ENCODE measurements at regions not wholly inside any gene's neighbourhood (a gene's known extent, or its start where the extent isn't known, plus 50 kb on each side); places are given as distances from the start of the nearest gene placed in this dataset.

DNA sequence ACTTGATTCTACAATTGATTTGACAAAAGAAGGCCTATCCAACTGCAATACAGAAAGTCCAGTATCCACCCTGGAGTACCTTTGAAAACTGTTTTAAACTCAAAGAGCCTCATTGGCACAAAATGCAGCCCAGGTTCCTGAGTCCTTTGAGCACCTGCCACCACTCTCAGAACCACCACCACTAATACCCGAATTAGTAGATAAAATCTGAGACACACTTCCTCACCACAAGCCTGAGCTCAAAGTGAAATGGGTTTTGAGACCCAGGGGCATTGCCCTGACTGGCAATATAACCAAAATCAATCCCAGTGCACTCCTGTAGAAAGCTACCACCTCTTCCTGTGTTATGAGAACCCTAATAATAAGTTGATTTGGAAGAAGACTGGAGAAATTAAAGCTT is 215.7 kb downstream of the CSNK2A3 start:
- DNase-seq (ENCODE audit: low read depth) = no peak

GRCh38 chr11:11135820-11136476 is 217.1 kb downstream of the CSNK2A3 start:
- DNase-seq (ENCODE audit: low read depth) = no peak

DNA sequence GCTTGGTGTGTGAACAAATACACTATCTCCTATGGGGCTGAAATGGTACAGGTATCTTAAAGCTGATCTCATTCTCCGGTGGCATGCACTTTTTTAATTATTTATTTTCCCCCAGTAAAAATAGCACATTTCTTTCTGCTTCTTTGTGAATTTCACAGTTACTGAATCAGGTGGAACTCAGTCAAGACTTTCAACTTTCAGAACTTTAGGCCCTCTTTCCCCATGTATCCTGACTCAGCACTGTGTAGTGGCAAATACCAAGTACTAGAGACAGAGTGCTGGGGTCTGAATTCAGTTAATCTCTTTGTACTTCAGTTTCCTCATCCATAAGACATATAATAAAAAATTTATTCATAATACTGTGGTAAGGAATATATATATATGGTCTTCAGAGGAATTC is 223.9 kb downstream of the CSNK2A3 start:
- DNase-seq (ENCODE audit: low read depth) = no peak

GRCh38 chr11:11125618-11126017 is 227.4 kb downstream of the CSNK2A3 start:
- DNase-seq (ENCODE audit: low read depth) = no peak

GRCh38 chr11:11122749-11123148 is 230.3 kb downstream of the CSNK2A3 start:
- no peak for DNase-seq (ENCODE audit: low read depth)

DNA sequence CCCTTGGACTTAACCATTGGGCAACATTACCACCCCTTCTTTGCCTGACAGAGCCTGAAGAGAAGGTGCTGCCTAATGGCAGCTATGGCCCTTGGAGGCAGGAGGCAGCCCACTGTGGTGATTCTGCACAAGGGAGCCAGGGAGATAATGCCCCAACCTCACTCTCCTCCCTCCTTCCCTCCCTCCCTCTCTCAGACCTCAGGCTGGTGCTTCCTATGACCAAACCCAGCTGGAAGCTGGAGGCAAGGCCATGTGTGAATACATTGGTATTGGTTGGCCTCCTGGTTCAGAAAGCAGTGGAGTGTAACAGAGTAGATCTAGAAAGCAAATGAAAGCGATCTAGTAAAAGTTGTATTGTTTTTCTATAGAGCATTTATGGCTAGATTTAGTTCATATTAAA is 233.1 kb downstream of the CSNK2A3 start:
- no peak for DNase-seq (ENCODE audit: low read depth)

DNA sequence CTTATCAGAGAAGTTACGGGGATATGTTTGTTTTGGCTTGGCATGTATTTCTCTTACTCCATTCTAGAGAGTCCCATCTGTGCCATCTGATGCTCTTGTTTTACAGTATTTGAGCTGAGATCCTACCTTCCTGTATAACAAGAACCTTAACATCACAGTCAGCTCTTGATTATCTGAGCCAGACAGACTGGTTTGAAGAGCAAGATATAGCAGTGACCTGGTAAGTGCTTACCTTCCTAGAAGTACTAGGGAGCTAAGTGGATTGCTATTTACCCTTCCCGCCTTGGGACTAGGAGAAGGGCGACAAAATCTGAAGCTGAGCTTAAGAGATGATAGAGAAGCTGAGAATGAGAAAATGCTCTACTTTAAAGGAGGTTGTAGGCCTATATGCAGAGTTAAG is 235.3 kb downstream of the CSNK2A3 start:
- DNase-seq (ENCODE audit: low read depth) = no peak

DNA sequence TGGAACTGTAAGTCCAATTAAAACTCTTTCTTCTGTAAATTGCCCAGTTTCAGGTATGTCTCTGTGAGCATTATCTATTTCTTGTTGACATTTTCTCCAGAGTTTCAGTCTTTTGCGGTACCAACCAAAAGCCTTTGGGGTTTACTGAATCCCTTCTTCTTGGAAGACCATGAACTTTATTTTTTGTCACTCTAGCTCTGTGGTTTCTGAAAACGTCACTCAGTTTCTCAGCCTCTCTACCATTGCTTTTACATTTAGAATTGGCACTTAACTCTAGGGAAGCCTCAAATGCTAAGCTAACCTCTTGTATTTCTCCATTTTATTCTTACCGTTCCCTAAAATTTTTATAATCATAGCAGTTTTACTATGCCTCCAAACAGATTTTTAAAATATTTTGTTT is 237.6 kb downstream of the CSNK2A3 start:
- no peak for DNase-seq (ENCODE audit: low read depth)

DNA sequence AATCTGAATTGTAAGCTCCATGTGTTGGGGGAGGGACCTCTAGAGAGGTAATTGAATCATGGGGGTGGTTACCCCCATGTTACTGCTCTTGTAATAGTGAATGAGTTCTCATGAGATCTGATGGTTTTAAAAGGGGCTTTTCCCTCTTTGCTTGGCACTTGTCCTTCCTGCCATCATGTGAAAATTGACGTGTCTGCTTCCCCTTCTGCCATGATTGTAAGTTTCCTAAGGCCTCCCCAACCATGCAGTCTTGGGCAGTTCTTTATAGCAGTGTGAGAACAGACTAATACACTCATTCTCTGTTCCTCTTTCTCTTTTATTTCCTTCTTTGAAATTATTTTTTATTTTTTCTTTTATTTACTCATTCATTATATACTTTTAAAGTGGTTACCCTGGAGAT is 239.4 kb downstream of the CSNK2A3 start:
- DNase-seq (ENCODE audit: low read depth) = no peak

GRCh38 chr11:11108026-11108425 is 245.0 kb downstream of the CSNK2A3 start:
- DNase-seq (ENCODE audit: low read depth) = no peak

DNA sequence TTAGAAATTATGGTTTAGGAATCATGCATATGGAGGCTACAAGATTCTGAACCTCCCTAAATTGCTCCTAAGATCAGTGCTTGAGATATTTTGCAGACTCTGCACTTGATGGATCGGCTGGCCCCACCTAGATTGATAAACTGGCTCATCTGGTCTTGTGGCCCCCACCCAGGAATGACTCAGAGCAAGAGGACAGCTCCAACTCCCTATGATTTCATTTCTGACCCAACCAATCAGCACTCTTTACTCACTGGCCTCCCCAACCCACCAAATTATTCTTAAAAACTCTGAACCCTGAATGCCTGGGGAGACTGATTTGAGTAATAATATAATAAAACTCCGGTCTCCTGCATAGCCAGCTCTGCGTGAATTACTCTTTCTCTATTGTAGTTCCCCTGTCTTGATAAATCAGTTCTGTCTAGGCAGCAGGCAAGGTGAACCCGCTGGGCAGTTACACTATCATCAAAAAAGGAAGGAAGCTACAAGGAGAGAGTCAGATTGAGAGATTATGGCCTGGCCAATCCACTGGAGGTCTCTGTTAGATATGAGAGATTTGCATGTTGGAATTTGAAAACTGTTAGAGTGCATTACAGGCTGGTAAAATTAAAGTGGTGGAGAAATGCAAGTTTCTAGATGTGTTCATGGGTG is 245.8 kb downstream of the CSNK2A3 start:
- DNase-seq (ENCODE audit: low read depth) = no peak

- no peak for DNase-seq (ENCODE audit: low read depth)
Measured at GRCh38 chr11:11105361-11105760, 247.5 kb upstream of the ZBED5 start.

DNA sequence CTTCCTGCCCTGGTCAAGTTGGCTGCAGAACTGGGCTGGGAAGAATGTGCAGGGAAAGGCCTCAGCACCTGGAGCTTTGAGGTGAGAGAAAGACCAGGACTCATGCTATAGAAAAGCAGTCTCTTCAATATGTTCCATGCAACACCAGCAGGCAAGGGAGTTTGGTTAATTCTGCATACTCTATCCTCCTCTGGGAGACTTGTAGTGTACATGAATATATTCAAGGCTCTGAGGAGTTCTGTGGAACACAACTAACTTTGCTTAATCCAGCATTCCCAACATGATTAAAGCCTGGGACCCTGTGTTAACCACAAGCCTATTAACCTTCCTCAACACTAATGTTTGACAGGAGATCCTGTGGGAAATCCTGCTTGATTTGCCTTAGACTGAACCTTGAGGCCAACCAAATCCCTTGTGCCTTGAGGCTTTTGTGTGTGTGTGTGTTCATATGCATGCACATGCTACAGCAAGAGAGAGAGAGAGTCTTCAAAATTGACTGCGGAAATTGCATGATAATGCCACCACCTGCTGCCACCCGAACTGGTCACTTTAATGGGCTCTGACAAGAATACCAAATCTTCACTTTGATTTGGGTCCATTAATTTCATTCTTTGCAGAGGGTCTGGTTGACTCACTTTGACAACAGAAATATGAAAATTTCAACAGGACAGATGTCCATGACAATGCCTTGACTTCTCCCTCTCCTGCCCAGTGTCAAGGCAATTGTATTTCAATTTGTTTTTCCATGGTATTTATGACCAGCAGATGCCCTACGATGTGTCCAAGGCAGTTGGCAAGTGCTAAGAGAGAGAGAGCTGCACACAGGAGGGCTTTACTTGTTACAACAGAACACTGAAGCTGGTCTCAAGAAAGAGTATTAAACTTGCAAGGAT is 238.2 kb upstream of the ZBED5 start:
- DNase-seq (ENCODE audit: low read depth) = no peak

DNA sequence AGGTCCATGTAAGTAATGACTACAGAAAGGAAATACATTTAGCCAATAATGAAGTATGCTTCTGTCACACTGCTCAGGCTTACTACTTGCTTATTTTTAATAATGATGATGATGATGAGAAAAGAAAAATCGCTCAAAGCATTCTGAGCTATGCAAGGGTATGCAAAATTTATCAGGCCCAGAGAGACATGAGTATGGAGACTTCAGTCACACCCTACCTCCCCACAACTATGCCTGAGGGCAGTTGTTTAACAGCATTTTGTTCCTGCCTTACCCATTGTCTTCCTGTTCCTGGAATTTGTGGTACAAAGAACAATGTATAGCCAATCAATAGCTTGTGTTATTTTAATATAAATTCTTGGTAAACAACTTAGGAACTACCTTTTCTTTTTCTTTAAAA is 232.6 kb upstream of the ZBED5 start:
- no peak for DNase-seq (ENCODE audit: low read depth)

DNA sequence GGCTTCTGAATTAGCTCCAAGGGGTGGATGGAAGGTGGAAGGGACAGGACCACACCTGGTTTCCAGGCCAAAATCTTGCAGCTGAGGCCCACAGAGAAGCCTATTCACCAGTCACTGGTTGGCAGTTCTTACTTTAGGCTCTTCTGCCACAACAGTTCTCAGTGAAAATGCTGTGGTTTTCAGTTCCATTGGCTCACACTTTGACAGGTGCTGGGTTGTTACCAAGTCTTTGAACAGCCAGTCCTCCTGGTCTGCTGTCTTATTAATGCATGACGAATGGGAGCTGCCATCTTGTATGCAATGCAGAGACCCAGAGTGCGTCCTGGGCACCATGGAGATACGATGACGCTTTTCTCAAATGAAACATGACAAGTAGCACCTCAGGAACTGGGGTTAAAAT is 232.0 kb upstream of the ZBED5 start:
- no peak for DNase-seq (ENCODE audit: low read depth)

DNA sequence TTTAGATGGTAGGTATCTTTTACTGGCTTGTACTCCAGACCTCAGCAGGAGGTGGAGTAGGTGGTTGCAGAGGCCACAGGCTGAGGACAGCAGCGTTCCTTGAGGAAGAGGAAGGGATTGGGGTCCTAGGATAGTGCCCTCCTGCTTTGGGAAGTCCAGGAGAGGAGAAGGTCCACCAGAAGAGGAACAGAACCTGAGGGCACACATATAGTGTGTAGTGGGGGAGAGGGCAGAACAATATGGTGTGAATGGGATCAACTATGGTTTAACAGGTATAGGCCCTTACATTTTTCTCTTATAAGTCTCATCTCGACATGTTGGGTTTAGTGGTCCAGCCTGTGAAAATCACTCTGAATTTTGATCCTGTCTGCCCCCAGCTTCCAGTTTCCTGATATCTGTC is 229.1 kb upstream of the ZBED5 start:
- no peak for DNase-seq (ENCODE audit: low read depth)

- no peak for DNase-seq (ENCODE audit: low read depth)
Measured at GRCh38 chr11:11085580-11085979, 227.7 kb upstream of the ZBED5 start.

DNA sequence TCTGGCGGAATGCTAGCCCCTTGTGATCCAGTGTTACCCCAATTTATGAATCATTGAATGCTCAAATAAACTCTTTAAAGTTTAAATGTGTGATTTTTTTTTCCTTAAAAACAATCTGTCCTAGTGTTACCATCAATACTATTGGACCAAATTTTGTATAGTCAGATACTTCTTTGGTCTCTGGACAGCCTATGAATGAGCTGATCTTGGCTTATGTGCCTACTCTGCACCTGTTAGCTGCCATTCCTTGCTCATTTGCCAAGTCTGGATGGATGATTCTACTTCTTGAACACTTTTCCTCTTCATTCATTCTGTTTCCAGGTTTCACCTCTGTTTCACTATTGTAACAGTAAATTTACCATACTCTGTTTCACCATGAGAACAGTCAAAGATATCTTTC is 226.5 kb upstream of the ZBED5 start:
- no peak for DNase-seq (ENCODE audit: low read depth)

GRCh38 chr11:11083441-11083840 is 225.6 kb upstream of the ZBED5 start:
- no peak for DNase-seq (ENCODE audit: low read depth)

- DNase-seq (ENCODE audit: low read depth) = no peak
Measured at GRCh38 chr11:11082646-11083045, 224.8 kb upstream of the ZBED5 start.

DNA sequence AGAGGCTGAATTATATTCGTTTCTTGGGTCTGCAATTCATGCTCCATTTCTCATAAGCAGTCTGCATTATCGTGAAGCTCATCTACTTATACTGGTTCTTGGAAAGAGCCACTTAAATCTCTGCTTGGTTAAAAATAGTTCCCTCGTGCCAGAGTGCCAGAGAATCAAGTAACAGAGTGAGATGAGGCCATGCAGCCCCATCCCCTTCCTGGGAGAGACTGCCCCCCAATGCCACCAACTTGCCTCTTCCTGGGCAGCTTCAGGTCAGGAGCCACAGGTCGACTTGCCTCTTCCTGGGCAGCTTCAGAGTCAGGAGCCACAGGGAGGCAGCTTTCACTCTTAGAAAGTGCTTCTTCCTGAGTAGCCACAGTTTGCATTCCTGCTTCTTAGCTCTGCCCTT is 223.9 kb upstream of the ZBED5 start:
- no peak for DNase-seq (ENCODE audit: low read depth)

- no peak for DNase-seq (ENCODE audit: low read depth)
Measured at GRCh38 chr11:11081288-11081687, 223.4 kb upstream of the ZBED5 start.
